Spinal cord (tissue), 9 donors: ENCODE measurements at regions not wholly inside any gene's neighbourhood (a gene's known extent, or its start where the extent isn't known, plus 50 kb on each side); places are given as distances from the start of the nearest gene placed in this dataset.
"Not testable (repeated sequence)": the region's sequence is repeated elsewhere in the genome, so short reads cannot be mapped to it uniquely, and the experiment has no call there.

Experiments used
- DNase-seq, 6 donors: peaks; one replicate each; pipeline versions ENCODE4 v3.0.0 to v3.0.0-alpha.2; 2013 to 2015; ENCODE audit warnings: low spot score in 6 of 6, low read depth in 4 of 6
- H3K27ac ChIP-seq: one replicate; pipeline ENCODE4 v1.5.1; 2013; ENCODE audit warnings: low read depth, low read length, control low read depth
- H3K27me3 ChIP-seq: one replicate; pipeline ENCODE4 v1.6.1; 2013; ENCODE audit warnings: low read length; ENCODE audit not compliant: control insufficient read depth, insufficient read depth
- H3K36me3 ChIP-seq: one replicate; pipeline ENCODE4 v1.6.1; 2013; ENCODE audit warnings: low read length; ENCODE audit not compliant: control insufficient read depth, insufficient read depth
- H3K4me1 ChIP-seq: one replicate; pipeline ENCODE4 v1.6.1; 2013; ENCODE audit warnings: low read length; ENCODE audit not compliant: control insufficient read depth, insufficient read depth
- H3K4me3 ChIP-seq: one replicate; pipeline ENCODE4 v1.5.1; 2013; ENCODE audit warnings: low read depth, low read length, control low read depth
- H3K9me3 ChIP-seq: one replicate; pipeline ENCODE4 v1.6.1; 2013; ENCODE audit warnings: low read length; ENCODE audit not compliant: control insufficient read depth, insufficient read depth
- WGBS: methylation state at CpG from one replicate; pipeline ENCODE4 v1.1.5; 2013; ENCODE audit warnings: missing lambda C conversion rate; ENCODE audit not compliant: insufficient coverage; 5-methylcytosine and 5-hydroxymethylcytosine counted together
- donor health status: healthy.

DNA sequence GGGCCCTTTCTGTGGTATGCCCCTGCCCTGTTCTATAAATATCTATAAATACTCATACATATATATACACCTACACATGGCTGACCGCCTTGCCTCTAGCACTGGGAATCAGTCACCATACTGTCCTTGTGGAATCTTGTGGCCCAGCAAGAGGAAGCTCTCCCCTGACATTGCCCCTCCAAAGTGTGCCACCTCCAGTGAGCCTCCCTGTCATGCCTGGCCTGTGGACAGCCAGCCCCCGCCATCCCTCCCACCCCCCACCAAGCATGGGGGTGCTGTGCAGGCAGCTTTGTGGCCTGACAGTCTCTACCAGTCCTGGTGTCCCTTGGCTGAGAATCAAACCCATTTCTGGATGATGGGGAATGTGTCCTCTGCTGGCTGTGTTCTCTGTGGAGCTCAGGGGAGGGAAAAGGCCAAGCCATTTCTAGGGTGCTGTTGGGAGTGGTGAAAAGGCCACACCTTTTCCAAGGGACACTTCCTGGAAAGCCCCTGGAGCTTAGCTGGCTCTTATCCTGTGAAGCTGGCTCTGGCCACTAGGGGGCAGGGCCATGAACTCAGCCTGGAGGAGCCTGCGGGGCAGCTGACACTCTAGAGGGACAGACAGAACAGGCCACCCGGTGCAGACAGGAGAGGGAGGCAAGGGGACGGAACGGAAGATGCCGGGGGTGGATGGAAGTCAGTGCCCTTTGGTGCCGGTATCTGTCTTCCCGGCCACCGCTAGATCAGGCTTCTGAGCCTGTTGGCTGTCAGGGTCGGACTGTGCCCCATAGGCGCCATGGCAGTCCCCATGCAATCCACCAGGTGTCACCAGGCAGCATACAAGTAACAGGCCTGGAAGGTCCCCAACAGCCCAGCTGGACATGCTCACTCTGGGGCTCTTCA is 167.2 kb downstream of the TBC1D2B start:
- H3K27ac ChIP-seq, H3K36me3 ChIP-seq, H3K27me3 ChIP-seq, H3K9me3 ChIP-seq: not testable (repeated sequence)
- DNase-seq = peak in 5 of 6 donors; percentile 40 to 90 (median 62)
- WGBS = 10% methylated on average over 11 of the region's 12 CpGs
- Histone ChIP-seq H3K4me3 (peak overlapping the region; percentile 38), H3K4me1 (peaks cover 24% of the 10 kb centered on the region)

DNA sequence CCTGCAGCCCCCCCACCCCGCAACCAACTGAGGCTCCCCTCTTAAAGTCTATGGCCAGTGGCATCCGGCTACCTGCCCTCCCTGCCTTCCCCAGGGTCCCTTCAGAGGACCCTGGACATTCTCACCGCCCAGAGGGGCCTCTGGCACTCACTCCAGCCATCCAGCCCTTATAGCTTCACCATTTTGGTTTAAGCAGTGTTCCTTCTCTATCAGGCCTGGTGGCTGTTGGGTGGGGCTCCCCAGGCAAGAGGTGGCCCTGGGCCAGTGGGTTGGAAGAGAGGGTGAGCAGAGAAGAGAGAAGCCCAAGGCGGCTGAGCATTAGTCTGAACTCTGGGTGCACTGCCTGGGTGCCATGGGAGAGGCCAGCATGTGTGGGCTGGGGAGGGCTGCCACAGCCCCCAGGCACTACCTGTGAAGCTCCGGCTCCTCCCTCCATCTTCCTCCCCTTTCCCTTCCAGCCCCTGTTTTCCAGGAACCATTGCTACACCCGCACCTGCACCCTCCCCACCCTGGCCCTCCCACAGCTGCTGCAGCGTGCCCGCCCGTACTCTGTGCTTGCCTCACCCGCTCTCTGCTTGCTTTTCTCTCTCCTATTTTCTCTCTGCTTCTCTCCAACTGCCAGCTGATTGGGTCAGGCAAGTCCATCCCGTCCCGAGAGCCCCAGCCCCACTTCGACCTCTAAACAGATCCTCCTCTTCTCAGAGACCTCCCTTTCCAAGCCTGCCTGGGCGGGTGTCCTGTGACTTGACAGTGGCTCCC is 168.2 kb downstream of the TBC1D2B start:
- no peak for DNase-seq
- H3K9me3 ChIP-seq = no peaks in the 10 kb centered on the region
- 80% methylated on average over 14 of the region's 14 CpGs for WGBS
- no peak overlapping the region for H3K4me3 ChIP-seq
- H3K36me3 ChIP-seq = no peaks in the 10 kb centered on the region
- no peak overlapping the region for H3K27ac ChIP-seq
- H3K4me1 ChIP-seq = peaks cover 24% of the 10 kb centered on the region
- H3K27me3 ChIP-seq = no peaks in the 10 kb centered on the region

DNA sequence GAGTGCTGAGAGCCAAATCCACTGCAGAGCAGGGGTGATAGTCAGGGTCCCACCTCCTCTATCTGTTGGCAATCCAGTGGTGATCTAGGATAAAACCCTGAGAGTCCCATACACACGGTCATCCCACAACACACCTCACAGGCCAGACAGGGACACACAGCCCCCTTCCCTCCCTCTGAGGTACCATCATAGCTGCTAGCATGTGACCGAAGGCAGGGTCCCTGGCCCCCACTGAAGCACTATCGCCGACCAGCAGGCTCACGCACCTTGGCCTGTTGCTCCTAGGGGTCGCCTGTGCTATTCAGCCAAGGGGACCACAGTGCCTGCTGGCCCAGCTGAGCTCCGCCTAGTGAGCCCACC is 168.8 kb downstream of the TBC1D2B start:
- H3K4me3 ChIP-seq, H3K36me3 ChIP-seq, H3K27ac ChIP-seq, DNase-seq, H3K27me3 ChIP-seq, H3K9me3 ChIP-seq: not testable (repeated sequence)
- peaks cover 24% of the 10 kb centered on the region for H3K4me1 ChIP-seq
- WGBS = 93% methylated on average over 2 of the region's 7 CpGs

DNA sequence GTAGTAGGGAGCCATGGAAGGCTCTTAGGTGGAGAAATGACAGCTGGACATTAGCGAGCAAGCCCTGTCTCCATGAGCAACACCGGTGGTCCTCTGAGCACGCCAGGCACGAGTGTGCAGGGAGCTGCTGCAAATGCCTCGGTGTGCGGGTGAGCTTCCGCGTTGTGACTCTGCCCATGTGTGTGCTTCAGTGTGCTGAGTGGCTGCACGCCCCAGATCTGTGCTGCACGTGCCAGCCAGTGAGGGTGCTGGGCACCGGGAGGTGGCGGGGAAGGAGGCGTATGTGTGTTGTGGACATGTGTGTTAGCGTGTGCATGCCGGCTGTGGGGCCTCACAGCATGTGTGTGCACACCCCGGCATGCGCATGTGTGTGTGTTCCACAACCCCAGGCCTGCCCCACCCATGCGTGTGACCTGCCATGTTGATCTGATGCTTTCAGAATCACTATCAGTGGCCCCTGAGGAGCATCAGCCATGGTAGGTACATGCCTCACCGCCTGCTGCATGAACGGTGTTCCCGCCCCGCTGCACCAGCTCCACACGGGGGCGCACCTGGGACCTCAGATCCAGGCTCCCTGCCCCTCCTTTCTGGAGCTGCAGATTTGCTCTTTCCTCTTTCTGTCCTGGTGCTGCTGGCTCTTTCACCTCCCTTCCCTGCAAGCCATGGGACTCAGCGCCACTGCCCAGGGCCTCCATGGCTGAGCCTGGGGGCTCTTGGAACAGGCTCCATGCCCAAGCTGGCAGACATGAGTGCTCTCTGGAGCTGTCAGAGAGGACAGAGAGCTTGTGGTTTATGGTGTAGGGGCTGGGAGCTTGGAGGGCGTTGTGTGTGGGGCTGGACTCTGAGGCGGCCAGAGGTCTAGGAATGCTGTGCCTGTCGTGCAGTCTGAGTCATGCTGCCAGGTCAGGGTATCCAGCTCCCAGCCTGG is 169.4 kb downstream of the TBC1D2B start:
- Histone ChIP-seq H3K27me3 (no peaks in the 10 kb centered on the region), H3K27ac (no peak overlapping the region), H3K4me1 (peaks cover 25% of the 10 kb centered on the region), H3K9me3 (no peaks in the 10 kb centered on the region), H3K36me3 (no peaks in the 10 kb centered on the region), H3K4me3 (no peak overlapping the region)
- WGBS = 62% methylated on average over 28 of the region's 28 CpGs
- peak in 1 of 6 donors; percentile 56 for DNase-seq

DNA sequence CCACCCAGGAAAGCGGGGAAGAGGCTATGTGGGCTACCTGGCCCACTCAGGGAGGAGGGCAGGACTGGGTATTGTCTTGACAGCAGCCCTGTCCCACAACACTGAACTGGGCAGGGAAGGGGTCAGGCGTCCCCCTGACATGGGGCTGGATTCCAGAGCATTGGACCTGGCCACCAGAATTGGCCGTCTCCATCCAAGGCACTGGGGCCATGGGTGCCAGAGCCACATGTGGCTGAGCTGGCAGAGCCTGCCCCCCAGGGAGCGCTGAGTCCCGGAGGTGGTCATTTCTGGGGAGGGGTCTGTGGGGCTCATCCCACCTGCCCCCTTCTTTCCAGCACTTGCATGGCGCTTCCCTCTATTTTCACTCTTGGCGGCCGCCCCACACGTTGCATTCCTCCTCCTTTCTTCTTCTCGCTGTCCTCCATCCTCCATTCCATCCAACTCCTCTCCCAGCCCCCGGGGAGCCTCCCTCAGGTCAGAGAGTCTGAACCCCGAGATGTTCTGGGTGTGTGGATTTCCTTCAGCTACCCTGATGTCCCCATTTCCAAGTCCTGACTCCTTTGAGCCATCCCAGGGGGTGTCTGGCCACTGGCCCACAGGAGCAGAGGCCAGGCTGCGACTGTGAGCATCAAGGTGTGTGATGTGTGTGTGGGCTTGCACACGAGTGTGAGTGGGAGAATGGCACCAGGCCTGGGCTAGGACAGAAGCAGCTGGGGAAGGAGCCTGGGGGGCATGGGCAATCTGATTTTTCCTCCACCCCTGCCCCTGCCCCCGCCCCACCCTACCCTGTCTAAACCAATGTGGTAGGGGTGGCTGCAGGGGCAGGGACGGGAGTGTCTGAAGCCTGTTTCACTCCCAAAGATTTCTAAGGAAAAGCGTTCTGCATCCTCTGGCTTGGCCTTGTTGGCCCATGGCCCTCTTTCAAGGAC is 171.2 kb downstream of the TBC1D2B start:
- H3K4me3 ChIP-seq, DNase-seq: not testable (repeated sequence)
- 65% methylated on average over 3 of the region's 17 CpGs for WGBS

DNA sequence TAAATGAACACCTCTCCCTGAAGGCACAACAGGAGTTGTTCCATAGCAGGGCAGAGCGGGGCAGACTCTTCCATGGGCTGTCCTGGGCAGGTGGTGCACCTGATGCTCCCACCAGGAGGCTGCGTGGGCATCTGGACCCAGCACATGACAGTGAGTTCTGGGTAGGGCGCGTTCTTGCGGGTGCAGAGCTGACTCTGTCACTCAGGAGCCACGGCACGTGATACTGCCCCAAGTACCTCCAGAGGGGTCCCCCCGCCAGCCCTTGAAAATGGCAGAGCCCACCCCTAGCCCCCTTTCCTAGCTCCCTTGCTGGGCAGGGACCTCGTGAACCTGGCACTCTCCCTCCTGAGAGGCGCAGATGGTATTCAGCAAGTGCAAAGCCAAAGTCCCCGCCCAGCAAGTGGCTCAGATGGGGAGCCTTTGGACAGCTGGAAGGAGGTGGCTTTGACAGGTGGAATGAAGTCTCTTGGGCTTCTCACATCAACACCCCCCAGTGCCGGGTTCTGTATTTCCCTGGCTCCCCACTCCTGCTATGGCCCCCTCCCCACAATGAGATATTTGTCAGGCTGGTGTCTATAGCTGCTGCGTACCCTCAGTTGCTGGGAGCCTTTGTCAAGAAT is 172.1 kb downstream of the TBC1D2B start:
- H3K4me1 ChIP-seq = peaks cover 22% of the 10 kb centered on the region
- H3K27ac ChIP-seq = no peak overlapping the region
- H3K9me3 ChIP-seq = no peaks in the 10 kb centered on the region
- H3K4me3 ChIP-seq = no peak overlapping the region
- DNase-seq = no peak
- H3K27me3 ChIP-seq = no peaks in the 10 kb centered on the region
- WGBS = 84% methylated on average over 8 of the region's 13 CpGs
- no peaks in the 10 kb centered on the region for H3K36me3 ChIP-seq

More for the DNA sequence above, 171.2 kb downstream of the TBC1D2B start:
- H3K4me1 ChIP-seq = peaks cover 29% of the 10 kb centered on the region
- not testable (repeated sequence) for H3K9me3 ChIP-seq, H3K27me3 ChIP-seq, H3K27ac ChIP-seq, H3K36me3 ChIP-seq

DNA sequence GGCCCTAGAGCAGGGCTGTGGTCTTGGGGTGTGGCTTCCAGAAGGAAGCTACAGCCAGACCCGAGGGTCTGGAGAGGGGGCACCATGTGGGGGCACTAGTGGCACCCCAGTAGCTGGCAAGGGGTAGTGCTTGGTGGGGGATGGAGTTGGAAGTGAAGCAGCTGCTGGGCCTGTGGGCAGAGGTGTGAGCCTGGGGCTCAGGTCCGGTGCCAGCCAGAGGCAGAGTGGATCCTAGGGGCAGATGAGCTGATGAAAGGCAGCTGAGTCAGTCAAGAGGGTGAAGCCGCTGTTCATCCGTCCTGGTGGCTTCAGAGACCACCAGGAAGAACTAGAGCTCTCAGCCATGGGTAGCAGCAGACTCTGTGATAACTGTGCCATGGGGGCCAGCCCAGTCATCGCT is 172.6 kb downstream of the TBC1D2B start:
- H3K36me3 ChIP-seq = no peaks in the 10 kb centered on the region
- H3K27ac ChIP-seq = no peak overlapping the region
- no peaks in the 10 kb centered on the region for H3K27me3 ChIP-seq
- WGBS = 83% methylated on average over 5 of the region's 5 CpGs
- no peak for DNase-seq
- peaks cover 22% of the 10 kb centered on the region for H3K4me1 ChIP-seq
- H3K9me3 ChIP-seq = no peaks in the 10 kb centered on the region
- H3K4me3 ChIP-seq = no peak overlapping the region

DNA sequence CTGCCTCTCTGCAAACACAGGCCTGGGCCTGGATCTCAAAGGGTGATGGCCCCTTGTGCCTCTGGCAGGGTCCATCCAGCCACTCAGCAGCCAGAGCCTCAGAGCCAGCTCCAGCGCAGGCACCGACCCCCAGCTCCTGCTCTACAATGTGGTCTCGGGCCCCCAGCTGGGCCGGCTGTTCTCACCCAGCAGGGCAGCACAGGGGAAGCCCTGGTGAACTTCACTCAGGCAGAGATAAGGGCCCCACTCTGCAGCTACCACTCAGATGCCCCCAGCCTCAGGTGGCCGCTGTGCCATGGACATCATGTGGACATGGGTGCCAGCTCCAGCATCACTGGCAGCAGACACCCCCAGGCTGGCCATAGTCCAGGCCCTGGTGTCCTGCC is 173.1 kb downstream of the TBC1D2B start:
- H3K4me3 ChIP-seq = no peak overlapping the region
- H3K27ac ChIP-seq = no peak overlapping the region
- no peak for DNase-seq
- WGBS = 69% methylated on average over 5 of the region's 5 CpGs
- H3K27me3 ChIP-seq = no peaks in the 10 kb centered on the region
- H3K9me3 ChIP-seq = no peaks in the 10 kb centered on the region
- no peaks in the 10 kb centered on the region for H3K36me3 ChIP-seq
- H3K4me1 ChIP-seq = peaks cover 19% of the 10 kb centered on the region
